Ascending aorta (tissue), 2 donors: ENCODE measurements at regions not wholly inside any gene's neighbourhood (a gene's known extent, or its start where the extent isn't known, plus 50 kb on each side); places are given as distances from the start of the nearest gene placed in this dataset.

Source experiments
- DNase-seq, 2 donors: peaks; one replicate each; pipeline ENCODE4 v3.0.0-alpha.2; 2019; ENCODE audit warnings: low spot score in 2 of 2
- H3K27ac ChIP-seq, 2 donors: fragments of 200-600 bp; sonication (generic); one replicate each; pipeline ENCODE4 v1.5.1; 2016 to 2017; ENCODE audit warnings: mild to moderate bottlenecking in 1 of 2
- H3K27me3 ChIP-seq: fragments of 200-600 bp; sonication (generic); one replicate; pipeline ENCODE4 v1.5.1; 2017
- H3K36me3 ChIP-seq, 2 donors: fragments of 200-600 bp; sonication (generic); one replicate each; pipeline ENCODE4 v1.5.1; 2016
- H3K4me1 ChIP-seq, 2 donors: fragments of 200-600 bp; sonication (generic); one replicate each; pipeline ENCODE4 v1.5.1; 2016 to 2017; ENCODE audit warnings: mild to moderate bottlenecking in 1 of 2
- H3K4me3 ChIP-seq, 2 donors: fragments of 200-600 bp; sonication (generic); one replicate each; pipeline ENCODE4 v1.5.1; 2016 to 2017; ENCODE audit warnings: mild to moderate bottlenecking in 1 of 2
- H3K9me3 ChIP-seq, 2 donors: fragments of 200-600 bp; sonication (generic); one replicate each; pipeline ENCODE4 v1.5.1; 2016
- CTCF ChIP-seq, 3 experiments: fragments of 200-600 bp in 2 of 3; fragments of 450-650 bp in 1 of 3; sonication (generic) in 2 of 3; IDR thresholded peaks; one replicate each; pipeline ENCODE4 v1.5.1; 2016 to 2019; ENCODE audit warnings: antibody characterized with exemption in 3 of 3, mild to moderate bottlenecking in 1 of 3, moderate library complexity in 1 of 3
- intact Hi-C: fragments of 100-400 bp; cut with DNase I; formaldehyde crosslinking; loops from one replicate; pipeline ENCODE4 v1.15.1; 2023

- no peaks in the 10 kb centered on the region for H3K9me3 ChIP-seq
- peak overlapping the region in 1 of 2 donors; percentile 51 for H3K27ac ChIP-seq
- H3K4me3 ChIP-seq = no peak overlapping the region
- intact Hi-C loops = no loop called here
- H3K4me1 ChIP-seq = no peaks in the 10 kb centered on the region
- H3K27me3 ChIP-seq = no peaks in the 10 kb centered on the region
- no peaks in the 10 kb centered on the region for H3K36me3 ChIP-seq
- TF ChIP-seq CTCF (IDR thresholded peaks at IDR 0.05) = no peak
- no peak for DNase-seq
Measured at GRCh38 chr2:234203135-234203984, 152.9 kb downstream of the SPP2 start.

GRCh38 chr2:234202601-234203000 is 152.1 kb downstream of the SPP2 start:
- no peaks in the 10 kb centered on the region for H3K4me1 ChIP-seq
- no peak for DNase-seq
- H3K4me3 ChIP-seq = no peak overlapping the region
- no peaks in the 10 kb centered on the region for H3K36me3 ChIP-seq
- no peaks in the 10 kb centered on the region for H3K27me3 ChIP-seq
- H3K27ac ChIP-seq = no peak overlapping the region
- no peak for TF ChIP-seq CTCF (IDR thresholded peaks at IDR 0.05)
- intact Hi-C loops = no loop called here
- H3K9me3 ChIP-seq = no peaks in the 10 kb centered on the region

GRCh38 chr2:234199996-234200395 is 149.5 kb downstream of the SPP2 start:
- Histone ChIP-seq H3K27me3 (no peaks in the 10 kb centered on the region), H3K36me3 (no peaks in the 10 kb centered on the region), H3K27ac (no peak overlapping the region), H3K9me3 (no peaks in the 10 kb centered on the region), H3K4me3 (no peak overlapping the region), H3K4me1 (no peaks in the 10 kb centered on the region)
- DNase-seq = no peak
- no peak for TF ChIP-seq CTCF (IDR thresholded peaks at IDR 0.05)
- intact Hi-C loops = no loop called here

- Histone ChIP-seq H3K4me1 (no peaks in the 10 kb centered on the region), H3K36me3 (no peaks in the 10 kb centered on the region), H3K9me3 (no peaks in the 10 kb centered on the region), H3K27me3 (no peaks in the 10 kb centered on the region), H3K27ac (no peak overlapping the region), H3K4me3 (no peak overlapping the region)
- intact Hi-C loops = no loop called here
- DNase-seq = no peak
- no peak for TF ChIP-seq CTCF (IDR thresholded peaks at IDR 0.05)
Measured at GRCh38 chr2:234198976-234199375, 148.5 kb downstream of the SPP2 start.

GRCh38 chr2:234195516-234195915 is 145.0 kb downstream of the SPP2 start:
- Histone ChIP-seq H3K27me3 (no peaks in the 10 kb centered on the region), H3K27ac (no peak overlapping the region), H3K36me3 (no peaks in the 10 kb centered on the region), H3K9me3 (no peaks in the 10 kb centered on the region), H3K4me1 (no peaks in the 10 kb centered on the region), H3K4me3 (no peak overlapping the region)
- DNase-seq = no peak
- no peak for TF ChIP-seq CTCF (IDR thresholded peaks at IDR 0.05)
- intact Hi-C loops = no loop called here
